HL-60/S4 treated with retinoic acid at 250 ng/mL for 4 days and 3 days (cell line): ENCODE measurements at regions not wholly inside any gene's neighbourhood (a gene's known extent, or its start where the extent isn't known, plus 50 kb on each side); places are given as distances from the start of the nearest gene placed in this dataset.
"Not testable (repeated sequence)": the region's sequence is repeated elsewhere in the genome, so short reads cannot be mapped to it uniquely, and the experiment has no call there.

ENCODE experiments used
- in situ Hi-C: fragments of 300-500 bp; cut with MboI; formaldehyde crosslinking; loops from 2 replicates; pipeline ENCODE4 v1.7.0; 2022; ENCODE audit warnings: low sequenced_read_pairs

- in situ Hi-C loops: no loop called here
Measured at GRCh38 chr3:178137831-178138230, 398.4 kb upstream of the KCNMB2 start.

- in situ Hi-C loops: no loop called here
Measured at GRCh38 chr3:178139116-178139515, 397.1 kb upstream of the KCNMB2 start.

GRCh38 chr3:178140531-178141304 is 395.5 kb upstream of the KCNMB2 start:
- in situ Hi-C loops: no loop called here

- in situ Hi-C loops: not testable (repeated sequence)
Measured at GRCh38 chr3:178141305-178141684, 394.9 kb upstream of the KCNMB2 start.

GRCh38 chr3:178146406-178146831 is 389.8 kb upstream of the KCNMB2 start:
- in situ Hi-C loops: no loop called here

- in situ Hi-C loops: no loop called here
Measured at GRCh38 chr3:178147001-178147400, 389.2 kb upstream of the KCNMB2 start.

- in situ Hi-C loops: no loop called here
Measured at GRCh38 chr3:178152031-178152806, 384.0 kb upstream of the KCNMB2 start.

- in situ Hi-C loops: no loop called here
Measured at GRCh38 chr3:178152988-178153387, 383.2 kb upstream of the KCNMB2 start.

- in situ Hi-C loops: no loop called here
Measured at GRCh38 chr3:178155521-178155920, 380.7 kb upstream of the KCNMB2 start.

- in situ Hi-C loops: no loop called here
Measured at GRCh38 chr3:178156301-178156700, 379.9 kb upstream of the KCNMB2 start.

- in situ Hi-C loops: no loop called here
Measured at GRCh38 chr3:178159691-178160220, 376.5 kb upstream of the KCNMB2 start.

- in situ Hi-C loops: no loop called here
Measured at GRCh38 chr3:178169421-178169820, 366.8 kb upstream of the KCNMB2 start.

GRCh38 chr3:178170698-178171535 is 365.3 kb upstream of the KCNMB2 start:
- in situ Hi-C loops: no loop called here

GRCh38 chr3:178172121-178172520 is 364.1 kb upstream of the KCNMB2 start:
- in situ Hi-C loops: no loop called here

- in situ Hi-C loops: no loop called here
Measured at GRCh38 chr3:178174201-178174915, 361.9 kb upstream of the KCNMB2 start.

- in situ Hi-C loops: no loop called here
Measured at GRCh38 chr3:178181088-178181487, 355.1 kb upstream of the KCNMB2 start.

GRCh38 chr3:178181784-178182183 is 354.5 kb upstream of the KCNMB2 start:
- in situ Hi-C loops: no loop called here

- in situ Hi-C loops: no loop called here
Measured at GRCh38 chr3:178182337-178182779, 353.9 kb upstream of the KCNMB2 start.

- in situ Hi-C loops: no loop called here
Measured at GRCh38 chr3:178184833-178185232, 351.4 kb upstream of the KCNMB2 start.

GRCh38 chr3:178186666-178187065 is 349.6 kb upstream of the KCNMB2 start:
- in situ Hi-C loops: no loop called here
